ENCODE measurements at regions not wholly inside any gene's neighbourhood (a gene's known extent, or its start where the extent isn't known, plus 50 kb on each side); places are given as distances from the start of the nearest gene placed in this dataset.

DNA sequence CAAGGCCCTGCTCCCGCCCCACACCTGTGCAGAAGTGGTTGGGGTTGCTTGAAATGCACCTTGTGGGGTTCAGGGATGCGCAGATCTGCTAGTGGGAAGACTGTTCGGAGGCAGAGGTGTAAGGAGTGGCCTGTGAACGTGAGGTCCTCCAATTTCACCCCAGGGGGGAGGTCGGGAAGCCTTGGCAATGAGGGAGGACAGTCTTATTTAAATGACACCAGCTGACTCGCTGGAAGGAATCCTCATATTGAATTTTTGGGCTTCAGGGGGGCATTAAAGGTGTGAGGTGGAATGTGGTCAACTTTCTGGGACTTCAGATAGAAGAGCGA is 218.8 kb upstream of the CELF2 start:
- TF ChIP-seq, protein P1, sequence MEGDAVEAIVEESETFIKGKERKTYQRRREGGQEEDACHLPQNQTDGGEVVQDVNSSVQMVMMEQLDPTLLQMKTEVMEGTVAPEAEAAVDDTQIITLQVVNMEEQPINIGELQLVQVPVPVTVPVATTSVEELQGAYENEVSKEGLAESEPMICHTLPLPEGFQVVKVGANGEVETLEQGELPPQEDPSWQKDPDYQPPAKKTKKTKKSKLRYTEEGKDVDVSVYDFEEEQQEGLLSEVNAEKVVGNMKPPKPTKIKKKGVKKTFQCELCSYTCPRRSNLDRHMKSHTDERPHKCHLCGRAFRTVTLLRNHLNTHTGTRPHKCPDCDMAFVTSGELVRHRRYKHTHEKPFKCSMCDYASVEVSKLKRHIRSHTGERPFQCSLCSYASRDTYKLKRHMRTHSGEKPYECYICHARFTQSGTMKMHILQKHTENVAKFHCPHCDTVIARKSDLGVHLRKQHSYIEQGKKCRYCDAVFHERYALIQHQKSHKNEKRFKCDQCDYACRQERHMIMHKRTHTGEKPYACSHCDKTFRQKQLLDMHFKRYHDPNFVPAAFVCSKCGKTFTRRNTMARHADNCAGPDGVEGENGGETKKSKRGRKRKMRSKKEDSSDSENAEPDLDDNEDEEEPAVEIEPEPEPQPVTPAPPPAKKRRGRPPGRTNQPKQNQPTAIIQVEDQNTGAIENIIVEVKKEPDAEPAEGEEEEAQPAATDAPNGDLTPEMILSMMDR (IDR thresholded peaks at IDR 0.05), result no peak
- TF ChIP-seq EZH2 (IDR thresholded peaks at IDR 0.05) (no peak), EZH2phosphoT487 (IDR thresholded peaks at IDR 0.05) (no peak)

Data from neural progenitor cell (in vitro differentiated cells).